NCI-H1436 (cell line): ENCODE measurements at regions not wholly inside any gene's neighbourhood (a gene's known extent, or its start where the extent isn't known, plus 50 kb on each side); places are given as distances from the start of the nearest gene placed in this dataset.

Experiments used
- DNase-seq: peaks from one replicate; lab custom pipeline; 2025; lab: John Stamatoyannopoulos, UW

DNA sequence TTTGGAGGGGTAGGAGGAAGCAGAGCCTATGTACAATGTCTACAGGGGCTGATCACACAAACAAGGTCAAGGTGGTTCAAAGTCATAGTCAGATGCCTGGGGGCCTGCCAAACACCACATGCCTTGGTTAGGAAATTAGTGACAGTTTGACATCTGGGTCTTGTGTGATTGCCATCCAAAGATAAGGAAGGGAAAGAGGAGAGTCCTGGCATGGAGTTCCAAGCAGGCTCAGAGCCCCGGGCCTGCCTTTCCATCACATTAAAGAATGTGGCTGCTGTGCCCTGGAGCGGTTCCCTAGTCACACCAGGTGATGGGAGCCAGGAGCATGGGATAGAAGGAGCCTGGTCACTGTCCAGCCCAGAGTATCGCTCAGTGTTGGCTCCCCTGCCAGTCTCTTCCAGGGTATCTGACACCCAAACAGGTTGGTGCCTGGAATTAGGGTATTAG is 53.6 kb upstream of the BCL2L14 start:
- no peak for DNase-seq

DNA sequence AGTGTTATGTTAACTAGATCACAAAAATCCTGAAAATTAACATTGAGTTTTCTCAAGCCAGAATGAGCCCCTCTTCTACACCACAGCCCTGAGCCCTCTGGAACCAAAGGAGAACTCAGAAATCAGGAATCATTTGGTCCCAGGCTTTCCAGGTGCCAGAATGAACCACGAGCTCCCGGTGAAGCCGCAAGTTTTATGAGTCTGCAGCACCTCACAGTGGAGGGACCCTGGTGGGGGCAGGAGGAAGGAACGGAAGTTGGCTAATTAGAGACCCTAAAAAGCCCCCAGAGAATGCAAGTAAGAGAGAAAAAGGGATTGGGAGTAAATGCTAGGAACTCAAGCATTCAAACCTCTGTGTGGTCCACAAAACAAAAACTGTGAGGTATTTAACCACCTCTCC is 52.9 kb upstream of the BCL2L14 start:
- DNase-seq, result no peak

DNA sequence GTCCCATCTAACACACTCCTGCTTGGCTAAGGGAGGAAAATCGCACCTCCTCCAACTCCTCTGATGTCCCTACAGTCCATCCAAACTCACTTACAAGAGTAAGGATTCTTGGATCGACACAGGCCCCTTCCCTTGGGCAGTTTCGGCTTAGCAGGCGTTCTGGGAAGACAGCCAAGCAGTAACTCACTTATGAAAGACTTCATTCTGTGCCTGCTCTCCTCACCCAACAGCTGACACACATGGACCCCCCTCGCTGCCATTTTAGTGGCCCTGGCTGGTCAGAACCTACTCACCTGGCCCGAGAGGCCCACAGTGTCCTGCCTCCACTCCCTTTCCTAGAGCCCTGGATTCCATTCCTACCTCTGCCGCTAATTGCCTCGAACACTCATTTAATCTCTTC is 52.3 kb upstream of the BCL2L14 start:
- DNase-seq, result no peak

DNA sequence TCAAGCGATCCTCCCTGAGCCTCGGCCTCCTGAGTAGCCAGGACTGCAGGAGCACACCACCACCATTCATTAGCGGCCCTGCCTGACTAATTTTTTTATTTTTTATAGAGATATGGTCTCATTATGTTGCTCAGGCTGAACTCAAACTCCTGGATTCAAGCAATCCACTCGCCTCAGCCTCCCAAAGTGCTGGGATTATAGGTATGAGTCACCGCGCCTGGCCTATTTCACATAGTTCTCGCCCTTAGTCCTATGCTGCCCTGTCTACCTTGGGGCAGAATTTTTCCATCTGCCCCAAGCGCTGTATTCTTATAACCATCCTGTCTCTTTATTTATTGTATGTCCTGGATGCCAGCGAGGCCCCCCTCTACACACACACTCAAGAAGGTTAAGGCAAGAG is 50.9 kb upstream of the BCL2L14 start:
- no peak for DNase-seq

GRCh38 chr12:12020762-12021161 is 50.0 kb upstream of the BCL2L14 start:
- DNase-seq, result no peak
